ENCODE measurements at regions not wholly inside any gene's neighbourhood (a gene's known extent, or its start where the extent isn't known, plus 50 kb on each side); places are given as distances from the start of the nearest gene placed in this dataset.

DNA sequence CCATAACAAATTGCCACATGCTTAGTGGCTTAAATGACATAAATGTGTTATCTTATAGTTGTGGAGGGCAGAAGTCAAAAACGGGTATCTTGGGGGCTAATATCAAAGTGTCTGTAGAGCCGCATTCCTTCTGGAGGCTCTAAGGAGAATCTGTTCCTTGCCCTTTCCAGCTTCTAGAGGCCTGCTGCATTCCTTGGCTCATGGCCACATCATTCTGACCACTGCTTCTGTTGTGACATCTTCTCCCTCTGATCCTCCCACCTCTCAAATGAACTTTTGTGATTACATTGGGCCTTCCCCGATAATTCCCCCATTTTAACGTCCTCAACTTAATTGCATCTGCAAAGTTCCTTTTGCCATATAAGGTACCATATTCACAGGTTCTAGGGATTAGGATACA, 76.1 kb downstream of the CYP26A1 start:
- Histone ChIP-seq H3K4me1 (ENCODE audit: insufficient read depth, low read length, poor library complexity, severe bottlenecking) (no peaks in the 10 kb centered on the region), H3K27ac (ENCODE audit: low read depth, low read length, poor library complexity, severe bottlenecking) (no peak overlapping the region), H3K36me3 (ENCODE audit: insufficient read depth, low read length) (no peaks in the 10 kb centered on the region), H3K9me3 (ENCODE audit: low read length) (no peaks in the 10 kb centered on the region), H3K4me3 (ENCODE audit: low read depth, low read length, poor library complexity, severe bottlenecking) (no peak overlapping the region), H3K79me2 (ENCODE audit: insufficient read depth, low read depth, low read length) (no peaks in the 10 kb centered on the region), H4K20me1 (ENCODE audit: insufficient read depth, low read length) (no peaks in the 10 kb centered on the region), H3K9me2 (ENCODE audit: insufficient read depth, low read length) (no peaks in the 10 kb centered on the region), H3K4me2 (ENCODE audit: low read length) (no peak overlapping the region), H2AFZ (ENCODE audit: low read length) (no peak overlapping the region)
- TF ChIP-seq, protein P1, sequence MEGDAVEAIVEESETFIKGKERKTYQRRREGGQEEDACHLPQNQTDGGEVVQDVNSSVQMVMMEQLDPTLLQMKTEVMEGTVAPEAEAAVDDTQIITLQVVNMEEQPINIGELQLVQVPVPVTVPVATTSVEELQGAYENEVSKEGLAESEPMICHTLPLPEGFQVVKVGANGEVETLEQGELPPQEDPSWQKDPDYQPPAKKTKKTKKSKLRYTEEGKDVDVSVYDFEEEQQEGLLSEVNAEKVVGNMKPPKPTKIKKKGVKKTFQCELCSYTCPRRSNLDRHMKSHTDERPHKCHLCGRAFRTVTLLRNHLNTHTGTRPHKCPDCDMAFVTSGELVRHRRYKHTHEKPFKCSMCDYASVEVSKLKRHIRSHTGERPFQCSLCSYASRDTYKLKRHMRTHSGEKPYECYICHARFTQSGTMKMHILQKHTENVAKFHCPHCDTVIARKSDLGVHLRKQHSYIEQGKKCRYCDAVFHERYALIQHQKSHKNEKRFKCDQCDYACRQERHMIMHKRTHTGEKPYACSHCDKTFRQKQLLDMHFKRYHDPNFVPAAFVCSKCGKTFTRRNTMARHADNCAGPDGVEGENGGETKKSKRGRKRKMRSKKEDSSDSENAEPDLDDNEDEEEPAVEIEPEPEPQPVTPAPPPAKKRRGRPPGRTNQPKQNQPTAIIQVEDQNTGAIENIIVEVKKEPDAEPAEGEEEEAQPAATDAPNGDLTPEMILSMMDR (conservative IDR thresholded peaks at IDR 0.05; ENCODE audit: low read length) = no peak
- TF ChIP-seq EZH2phosphoT487 (IDR thresholded peaks at IDR 0.05; ENCODE audit: borderline replicate concordance, low read depth, low read length) = no peak
- intact Hi-C loops (cut with micrococcal nuclease; ENCODE audit: unreplicated experiment) = no loop called here
- no peak for DNase-seq (ENCODE audit: low spot score)
- no TSS peak for BruUV-seq (replicated peaks)
- POLR2A ChIA-PET = no interaction called here
- CTCF ChIA-PET (ENCODE audit: unreplicated experiment) = no interaction called here

DNA sequence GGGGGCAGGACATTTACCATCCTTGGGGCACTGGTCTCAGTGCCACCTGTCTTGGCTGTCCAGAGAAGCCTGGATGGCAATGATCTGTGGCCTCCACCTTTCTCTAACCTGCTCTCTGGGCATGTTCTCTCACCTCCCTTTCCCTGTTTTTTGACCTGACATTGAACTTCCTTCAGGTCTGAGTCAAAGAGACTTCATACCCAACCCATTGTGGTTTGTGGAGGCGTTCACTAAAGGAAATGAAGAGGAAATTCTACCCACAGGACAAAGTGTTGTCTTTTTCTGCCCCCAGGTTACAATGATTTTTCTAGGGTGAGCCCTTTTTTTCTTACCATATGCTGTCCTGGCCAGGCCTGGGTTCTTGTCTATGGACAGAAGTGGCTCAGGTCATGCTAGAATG, 76.6 kb downstream of the CYP26A1 start:
- ChIA-PET POLR2A (no interaction called here), CTCF (ENCODE audit: unreplicated experiment) (no interaction called here)
- Histone ChIP-seq H3K9me2 (ENCODE audit: insufficient read depth, low read length) (no peaks in the 10 kb centered on the region), H3K36me3 (ENCODE audit: insufficient read depth, low read length) (no peaks in the 10 kb centered on the region), H3K9me3 (ENCODE audit: low read length) (no peaks in the 10 kb centered on the region), H3K79me2 (ENCODE audit: insufficient read depth, low read depth, low read length) (no peaks in the 10 kb centered on the region), H3K27ac (ENCODE audit: low read depth, low read length, poor library complexity, severe bottlenecking) (no peak overlapping the region), H4K20me1 (ENCODE audit: insufficient read depth, low read length) (no peaks in the 10 kb centered on the region), H3K4me2 (ENCODE audit: low read length) (no peak overlapping the region), H2AFZ (ENCODE audit: low read length) (no peak overlapping the region), H3K4me1 (ENCODE audit: insufficient read depth, low read length, poor library complexity, severe bottlenecking) (no peaks in the 10 kb centered on the region), H3K4me3 (ENCODE audit: low read depth, low read length, poor library complexity, severe bottlenecking) (no peak overlapping the region)
- no TSS peak for BruUV-seq (replicated peaks)
- TF ChIP-seq, protein P1 (conservative IDR thresholded peaks at IDR 0.05; ENCODE audit: low read length) = no peak
- TF ChIP-seq EZH2phosphoT487 (IDR thresholded peaks at IDR 0.05; ENCODE audit: borderline replicate concordance, low read depth, low read length) = no peak
- no peak for DNase-seq (ENCODE audit: low spot score)
- intact Hi-C loops (cut with micrococcal nuclease; ENCODE audit: unreplicated experiment) = no loop called here

DNA sequence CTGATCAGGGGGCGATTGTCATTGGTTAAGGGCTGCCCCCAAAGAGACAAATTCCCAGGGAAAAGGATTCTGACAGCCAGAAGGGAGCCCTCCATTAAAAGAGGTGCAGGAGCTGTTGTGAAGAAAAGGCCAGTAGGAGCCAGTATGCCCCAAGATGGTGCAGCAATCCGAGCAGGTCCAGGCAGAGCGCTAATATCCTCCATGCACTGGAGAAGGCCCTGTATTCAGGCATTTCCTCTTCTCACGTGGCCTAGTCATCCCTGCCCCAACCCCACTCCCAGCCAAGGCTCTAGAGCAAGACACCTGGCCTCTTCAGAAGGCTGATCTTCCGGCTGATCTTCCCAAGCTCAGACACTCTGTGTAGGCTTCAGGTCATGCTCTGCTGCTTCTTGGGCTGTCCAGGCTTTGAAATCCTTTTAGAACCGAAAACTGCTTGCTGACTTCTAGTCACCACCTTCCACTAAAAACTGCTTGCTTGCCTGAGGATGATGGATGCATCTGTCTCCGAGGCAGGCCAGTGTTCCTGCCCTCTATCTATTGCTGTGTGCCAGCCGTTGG, 77.4 kb downstream of the CYP26A1 start:
- no peak for DNase-seq (ENCODE audit: low spot score)
- Histone ChIP-seq H3K9me3 (ENCODE audit: low read length) (no peaks in the 10 kb centered on the region), H3K79me2 (ENCODE audit: insufficient read depth, low read depth, low read length) (no peaks in the 10 kb centered on the region), H2AFZ (ENCODE audit: low read length) (no peak overlapping the region), H4K20me1 (ENCODE audit: insufficient read depth, low read length) (no peaks in the 10 kb centered on the region), H3K4me1 (ENCODE audit: insufficient read depth, low read length, poor library complexity, severe bottlenecking) (no peaks in the 10 kb centered on the region), H3K4me3 (ENCODE audit: low read depth, low read length, poor library complexity, severe bottlenecking) (no peak overlapping the region), H3K9me2 (ENCODE audit: insufficient read depth, low read length) (no peaks in the 10 kb centered on the region), H3K27ac (ENCODE audit: low read depth, low read length, poor library complexity, severe bottlenecking) (no peak overlapping the region), H3K4me2 (ENCODE audit: low read length) (no peak overlapping the region), H3K36me3 (ENCODE audit: insufficient read depth, low read length) (no peaks in the 10 kb centered on the region)
- TF ChIP-seq, protein P1 (conservative IDR thresholded peaks at IDR 0.05; ENCODE audit: low read length) = no peak
- TF ChIP-seq EZH2phosphoT487 (IDR thresholded peaks at IDR 0.05; ENCODE audit: borderline replicate concordance, low read depth, low read length) = no peak
- CTCF ChIA-PET (ENCODE audit: unreplicated experiment) = no interaction called here
- BruUV-seq (replicated peaks) = no TSS peak
- intact Hi-C loops (cut with micrococcal nuclease; ENCODE audit: unreplicated experiment) = no loop called here
- POLR2A ChIA-PET = no interaction called here

Measured in OCI-LY7 (cell line).